H9 (cell line): ENCODE measurements at regions not wholly inside any gene's neighbourhood (a gene's known extent, or its start where the extent isn't known, plus 50 kb on each side); places are given as distances from the start of the nearest gene placed in this dataset.

ENCODE experiments used
- DNase-seq: peaks from one replicate; pipeline ENCODE4 v3.0.0-alpha.2; 2017
- H2AFZ ChIP-seq: one replicate; pipeline ENCODE4 v1.6.1; 2013; ENCODE audit warnings: mild to moderate bottlenecking, low read length, control low read depth, moderate library complexity
- H2AK5ac ChIP-seq: 2 replicates; pipeline ENCODE4 v1.6.1; 2013; ENCODE audit warnings: low read length, control low read depth, mixed read lengths; ENCODE audit not compliant: insufficient read length
- H2BK120ac ChIP-seq: one replicate; pipeline ENCODE4 v1.6.1; 2013; ENCODE audit warnings: low read depth, mild to moderate bottlenecking, low read length, control low read depth, inconsistent platforms; ENCODE audit not compliant: poor library complexity, severe bottlenecking
- H2BK12ac ChIP-seq: 2 replicates; pipeline ENCODE4 v1.6.1; 2013; ENCODE audit warnings: low read length, control low read depth, mixed read lengths, low read depth; ENCODE audit not compliant: insufficient read length
- H2BK15ac ChIP-seq: 2 replicates; pipeline ENCODE4 v1.6.1; 2013; ENCODE audit warnings: low read depth, low read length, control low read depth
- H2BK20ac ChIP-seq: one replicate; pipeline ENCODE4 v1.6.1; 2013; ENCODE audit warnings: low read depth, mild to moderate bottlenecking, low read length, control low read depth, inconsistent platforms; ENCODE audit not compliant: poor library complexity, severe bottlenecking
- H2BK5ac ChIP-seq: 2 replicates; pipeline ENCODE4 v1.6.1; 2013; ENCODE audit warnings: low read length, control low read depth, mixed read lengths; ENCODE audit not compliant: insufficient read length
- H3K14ac ChIP-seq: 2 replicates; pipeline ENCODE4 v1.6.1; 2013; ENCODE audit warnings: low read length, control low read depth; ENCODE audit not compliant: insufficient read depth
- H3K18ac ChIP-seq: 2 replicates; pipeline ENCODE4 v1.6.1; 2013; ENCODE audit warnings: low read depth, mild to moderate bottlenecking, mixed read lengths, low read length, control low read depth; ENCODE audit not compliant: insufficient read length
- H3K23ac ChIP-seq: 2 replicates; pipeline ENCODE4 v1.6.1; 2013; ENCODE audit warnings: low read length, control low read depth, mixed read lengths, low read depth; ENCODE audit not compliant: insufficient read length
- H3K23me2 ChIP-seq: 2 replicates; pipeline ENCODE4 v1.6.1; 2013; ENCODE audit warnings: low read depth, mild to moderate bottlenecking, mixed read lengths, low read length, control low read depth; ENCODE audit not compliant: insufficient read length, poor library complexity, severe bottlenecking
- H3K27ac ChIP-seq: 2 replicates; pipeline ENCODE4 v1.5.1; 2013; ENCODE audit warnings: low read length, control low read depth, mixed read lengths, low read depth; ENCODE audit not compliant: insufficient read length
- H3K27me3 ChIP-seq: 2 replicates; pipeline ENCODE4 v1.6.1; 2013; ENCODE audit warnings: low read length, control low read depth, inconsistent platforms; ENCODE audit not compliant: insufficient read depth
- H3K4ac ChIP-seq: 2 replicates; pipeline ENCODE4 v1.6.1; 2013; ENCODE audit warnings: low read depth, mild to moderate bottlenecking, control low read depth, inconsistent platforms, low read length, moderate library complexity
- H3K4me1 ChIP-seq: 2 replicates; pipeline ENCODE4 v1.6.1; 2013; ENCODE audit warnings: low read length, control low read depth, inconsistent platforms; ENCODE audit not compliant: insufficient read depth
- H3K4me2 ChIP-seq: 2 replicates; pipeline ENCODE4 v1.6.1; 2013; ENCODE audit warnings: low read length, control low read depth, mixed read lengths; ENCODE audit not compliant: insufficient read length, insufficient read depth
- H3K56ac ChIP-seq: 2 replicates; pipeline ENCODE4 v1.6.1; 2013; ENCODE audit warnings: low read depth, mild to moderate bottlenecking, mixed read lengths, low read length, control low read depth; ENCODE audit not compliant: insufficient read length
- H3K79me1 ChIP-seq: 2 replicates; pipeline ENCODE4 v1.6.1; 2013; ENCODE audit warnings: low read depth, mild to moderate bottlenecking, moderate library complexity, low read length, control low read depth, inconsistent platforms; ENCODE audit not compliant: insufficient read depth, poor library complexity, severe bottlenecking
- H3K79me2 ChIP-seq: 2 replicates; pipeline ENCODE4 v1.6.1; 2013; ENCODE audit warnings: low read length, control low read depth, inconsistent platforms; ENCODE audit not compliant: insufficient read depth
- H3K9ac ChIP-seq: 2 replicates; pipeline ENCODE4 v1.6.1; 2013; ENCODE audit warnings: low read length, control low read depth, mixed read lengths; ENCODE audit not compliant: insufficient read length; ENCODE audit errors: extremely low read depth
- H3K9me3 ChIP-seq: one replicate; pipeline ENCODE4 v1.6.1; 2013; ENCODE audit warnings: low read depth, low read length, inconsistent platforms; ENCODE audit not compliant: control insufficient read depth
- H3T11ph ChIP-seq: one replicate; pipeline ENCODE4 v1.6.1; 2013; ENCODE audit warnings: mild to moderate bottlenecking, low read length, control low read depth, inconsistent platforms
- H4K20me1 ChIP-seq: one replicate; pipeline ENCODE4 v1.6.1; 2013; ENCODE audit not compliant: control insufficient read depth, insufficient read length, insufficient read depth
- H4K5ac ChIP-seq: 2 replicates; pipeline ENCODE4 v1.6.1; 2013; ENCODE audit warnings: low read depth, mild to moderate bottlenecking, mixed read lengths, low read length, control low read depth; ENCODE audit not compliant: insufficient read length
- H4K8ac ChIP-seq: replicated peaks from 2 replicates; pipeline ENCODE4 v1.6.1; 2013; ENCODE audit warnings: low read length, control low read depth, mixed read lengths, low read depth; ENCODE audit not compliant: insufficient read length
- H4K91ac ChIP-seq: 2 replicates; pipeline ENCODE4 v1.6.1; 2013; ENCODE audit warnings: low read depth, mild to moderate bottlenecking, moderate library complexity, mixed read lengths, low read length, control low read depth; ENCODE audit not compliant: insufficient read length
- H3K27ac Mint-ChIP-seq, 3 experiments: 2 replicates in 2 of 3; 3 replicates in 1 of 3; pipeline ENCODE4 v1.8.0; 2020 to 2021; ENCODE audit warnings: mixed read lengths in 3 of 3, mild to moderate bottlenecking in 1 of 3, moderate library complexity in 1 of 3
- H3K27me3 Mint-ChIP-seq: 2 replicates; pipeline ENCODE4 v1.8.0; 2021; ENCODE audit warnings: low read depth, mild to moderate bottlenecking, moderate library complexity, mixed read lengths
- H3K36me3 Mint-ChIP-seq, 3 experiments: 2 replicates in 2 of 3; 3 replicates in 1 of 3; pipeline ENCODE4 v1.8.0; 2020 to 2021; ENCODE audit warnings: low read depth in 3 of 3, mixed read lengths in 3 of 3; ENCODE audit not compliant: insufficient read depth in 1 of 3
- H3K4me1 Mint-ChIP-seq, 2 experiments: 2 replicates each; pipeline ENCODE4 v1.8.0; 2020; ENCODE audit warnings: mixed read lengths in 2 of 2
- H3K4me3 Mint-ChIP-seq, 2 experiments: 2 replicates in 1 of 2; 3 replicates in 1 of 2; pipeline ENCODE4 v1.8.0; 2020 to 2021; ENCODE audit warnings: mild to moderate bottlenecking in 2 of 2, mixed read lengths in 2 of 2, moderate library complexity in 1 of 2
- H3K9me3 Mint-ChIP-seq, 2 experiments: 2 replicates in 1 of 2; 3 replicates in 1 of 2; pipeline ENCODE4 v1.8.0; 2020; ENCODE audit warnings: mild to moderate bottlenecking in 2 of 2, mixed read lengths in 2 of 2, moderate library complexity in 1 of 2
- CTCF ChIP-seq: fragments of 200-600 bp; sonication (generic); conservative IDR thresholded peaks from 3 replicates; pipeline ENCODE4 v1.8.0; 2021; ENCODE audit warnings: antibody characterized with exemption, mild to moderate bottlenecking
- WGBS: extraction: QIAGEN DNeasy Blood & Tissue Kit; methylation state at CpG from one replicate; pipeline ENCODE4 v1.1.7; 2013; ENCODE audit warnings: missing lambda C conversion rate, low lambda C conversion rate, mixed read lengths; ENCODE audit not compliant: insufficient read length; ENCODE audit errors: extremely low coverage; 5-methylcytosine and 5-hydroxymethylcytosine counted together

- Histone ChIP-seq H3K23me2 (no peaks in the 10 kb centered on the region), H2AK5ac (no peak overlapping the region), H3K9ac (no peak overlapping the region), H3K27me3 (no peaks in the 10 kb centered on the region), H4K91ac (no peak overlapping the region), H4K8ac (no peak overlapping the region), H2BK120ac (no peak overlapping the region), H2BK5ac (no peak overlapping the region), H3K4ac (no peak overlapping the region), H3K4me1 (no peaks in the 10 kb centered on the region), H3K56ac (no peak overlapping the region), H3K14ac (no peak overlapping the region), H4K5ac (no peak overlapping the region), H3K9me3 (no peaks in the 10 kb centered on the region), H2BK15ac (no peak overlapping the region), H3K79me2 (no peaks in the 10 kb centered on the region), H3K79me1 (no peaks in the 10 kb centered on the region), H2BK20ac (no peak overlapping the region), H3K23ac (no peak overlapping the region), H2AFZ (no peak overlapping the region), H4K20me1 (no peaks in the 10 kb centered on the region), H3K4me2 (no peak overlapping the region), H2BK12ac (no peak overlapping the region), H3K18ac (no peak overlapping the region), H3K27ac (no peak overlapping the region), H3T11ph (no peak overlapping the region)
- no peaks in the 10 kb centered on the region for H3K4me1 Mint-ChIP-seq
- no peak overlapping the region for H3K27ac Mint-ChIP-seq
- no peak for TF ChIP-seq CTCF
- peaks cover 0 to 11% (median 6%) of the 10 kb centered on the region in 3 experiments; a peak in 6 of 7 replicates for H3K36me3 Mint-ChIP-seq
- no peak overlapping the region for H3K4me3 Mint-ChIP-seq
- no CpG with 5 or more reads among the region's 1 CpG for WGBS
- no peaks in the 10 kb centered on the region for H3K27me3 Mint-ChIP-seq
- H3K9me3 Mint-ChIP-seq, result peaks cover 10 to 15% of the 10 kb centered on the region in 2 experiments
- DNase-seq, result no peak
These were observed 916.2 kb downstream of the GRIK2 start for GRCh38 chr6:102309700-102310099.
